ENCODE measurements at regions not wholly inside any gene's neighbourhood (a gene's known extent, or its start where the extent isn't known, plus 50 kb on each side); places are given as distances from the start of the nearest gene placed in this dataset.

- DNase-seq: no peak
Observed at GRCh38 chr3:99430348-99431134, 207.9 kb upstream of the COL8A1 start.

- DNase-seq: no peak
Observed at GRCh38 chr3:99429502-99429901, 208.9 kb upstream of the COL8A1 start.

- no peak for DNase-seq
Observed at GRCh38 chr3:99425930-99426329, 212.5 kb upstream of the COL8A1 start.

GRCh38 chr3:99419116-99419515 lies 219.3 kb upstream of the COL8A1 start:
- DNase-seq: peak in 2 of 4 experiments; percentile 4 to 9

- DNase-seq: peak in 3 of 4 experiments; percentile 1 to 9 (median 3)
Observed at GRCh38 chr3:99418709-99419108, 219.7 kb upstream of the COL8A1 start.

- no peak for DNase-seq
Observed at GRCh38 chr3:99418209-99418635, 220.2 kb upstream of the COL8A1 start.

- no peak for DNase-seq
Observed at GRCh38 chr3:99413504-99413903, 224.9 kb upstream of the COL8A1 start.

- DNase-seq: no peak
Observed at GRCh38 chr3:99410789-99411311, 227.5 kb upstream of the COL8A1 start.

- DNase-seq: no peak
Observed at GRCh38 chr3:99409961-99410360, 228.4 kb upstream of the COL8A1 start.

- no peak for DNase-seq
Observed at GRCh38 chr3:99407257-99407656, 231.1 kb upstream of the COL8A1 start.

GRCh38 chr3:99402755-99403154 lies 235.6 kb upstream of the COL8A1 start:
- DNase-seq: no peak

GRCh38 chr3:99400352-99400751 lies 238.0 kb upstream of the COL8A1 start:
- DNase-seq: no peak

- DNase-seq: no peak
Observed at GRCh38 chr3:99396651-99397275, 241.6 kb upstream of the COL8A1 start.

GRCh38 chr3:99394831-99395778 lies 243.3 kb upstream of the COL8A1 start:
- no peak for DNase-seq

GRCh38 chr3:99393961-99394360 lies 244.4 kb upstream of the COL8A1 start:
- no peak for DNase-seq

GRCh38 chr3:99388780-99389179 lies 249.6 kb upstream of the COL8A1 start:
- DNase-seq: no peak

- no peak for DNase-seq
Observed at GRCh38 chr3:99384596-99384995, 253.8 kb upstream of the COL8A1 start.

GRCh38 chr3:99376926-99377325 lies 261.5 kb upstream of the COL8A1 start:
- DNase-seq: no peak

GRCh38 chr3:99373846-99374210 lies 264.6 kb upstream of the COL8A1 start:
- DNase-seq: no peak

GRCh38 chr3:99373088-99373845 lies 265.1 kb upstream of the COL8A1 start:
- DNase-seq: no peak

GRCh38 chr3:99366663-99367429 lies 271.5 kb upstream of the COL8A1 start:
- no peak for DNase-seq
